ENCODE measurements at regions not wholly inside any gene's neighbourhood (a gene's known extent, or its start where the extent isn't known, plus 50 kb on each side); places are given as distances from the start of the nearest gene placed in this dataset.

DNA sequence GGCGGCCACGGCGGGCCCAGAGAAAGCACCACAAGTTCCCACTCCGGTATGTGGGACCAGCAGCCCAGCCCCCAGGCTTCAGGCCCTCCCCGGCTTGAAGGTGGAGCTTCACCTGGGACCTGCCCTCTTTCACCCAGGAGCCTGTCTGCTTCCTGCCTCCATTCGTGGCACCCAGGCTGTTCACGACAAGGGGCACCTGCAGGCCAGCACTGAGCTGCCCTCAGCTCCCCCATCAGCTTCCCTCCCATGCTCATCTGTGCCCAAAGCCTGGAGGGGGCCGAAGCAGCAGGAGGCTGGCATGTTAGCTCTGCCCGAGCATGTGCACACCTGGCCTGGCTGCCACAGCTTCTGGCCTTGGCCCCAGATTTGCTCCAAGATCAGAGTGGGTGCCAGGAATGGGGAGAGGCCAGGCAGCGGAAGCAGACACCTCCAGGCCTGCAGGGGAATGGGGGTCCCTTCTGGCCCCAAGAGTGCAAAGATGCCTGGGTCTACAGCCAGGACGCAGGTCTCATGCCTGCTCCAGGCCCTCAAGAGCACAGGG is 312.4 kb upstream of the SYT4 start:
- no peak for DNase-seq
- 67 to 73% methylated on average over 10 to 11 of the region's 11 CpGs for WGBS, 2 experiments (ENCODE audit: low coverage in 1 of 2, low lambda C conversion rate in 2 of 2, missing lambda C conversion rate in 2 of 2)
- no peaks in the 10 kb centered on the region for H3K36me3 ChIP-seq (ENCODE audit: low read depth)

DNA sequence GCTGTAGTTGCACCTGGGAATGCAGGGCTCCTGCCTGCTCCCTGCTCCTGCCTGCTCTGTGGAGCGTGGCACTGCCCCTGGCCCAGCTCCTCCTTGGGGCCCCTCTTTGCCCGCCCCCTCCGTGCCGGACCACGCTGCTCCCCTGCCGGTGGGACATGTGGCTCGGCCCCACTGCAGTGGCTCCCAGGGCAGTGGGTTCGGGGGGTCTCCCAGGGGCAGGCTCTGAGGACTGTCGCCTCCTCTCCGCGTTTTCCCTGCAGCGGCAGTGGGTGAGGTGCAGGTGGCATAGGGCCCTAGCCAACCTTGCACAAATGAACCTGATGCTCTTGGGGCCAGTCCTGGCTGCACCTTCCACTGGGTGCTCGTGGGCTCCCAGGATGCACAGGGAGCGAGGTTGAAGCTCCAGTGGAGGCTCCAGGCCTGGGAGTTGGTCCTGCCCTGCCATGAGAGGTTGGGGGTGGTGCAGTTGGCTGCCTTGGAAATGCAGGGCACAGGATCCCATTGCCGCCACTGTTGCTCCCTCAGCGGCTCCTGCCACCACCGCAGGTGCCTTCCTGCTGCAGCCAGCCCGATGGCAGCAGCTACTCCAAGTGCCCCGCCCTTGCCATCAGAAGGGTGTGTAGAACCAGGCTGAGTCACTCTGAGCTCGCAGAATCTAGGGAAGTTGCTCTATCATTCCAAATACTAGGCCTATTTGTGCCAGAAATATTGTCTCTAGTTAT is 313.1 kb upstream of the SYT4 start:
- peak; percentile 5 for DNase-seq
- no peak overlapping the region for H3K4me2 ChIP-seq (ENCODE audit: unreplicated experiment)
- no peaks in the 10 kb centered on the region for H3K4me1 ChIP-seq (ENCODE audit: insufficient read depth)
- H3F3A ChIP-seq (ENCODE audit: insufficient read depth): no peaks in the 10 kb centered on the region
- H3K36me3 ChIP-seq (ENCODE audit: low read depth): no peaks in the 10 kb centered on the region
- no peak overlapping the region for H3K27ac ChIP-seq
- no peaks in the 10 kb centered on the region for H3K27me3 ChIP-seq (replicated peaks; ENCODE audit: insufficient read depth)
- no peaks in the 10 kb centered on the region for H3K9me3 ChIP-seq (ENCODE audit: low read depth)
- 77 to 78% methylated on average over 18 to 19 of the region's 20 CpGs for WGBS, 2 experiments (ENCODE audit: low coverage in 1 of 2, low lambda C conversion rate in 2 of 2, missing lambda C conversion rate in 2 of 2)
- H3K9me2 ChIP-seq (ENCODE audit: insufficient read depth): no peaks in the 10 kb centered on the region
- no peaks in the 10 kb centered on the region for H4K20me1 ChIP-seq (ENCODE audit: insufficient read depth)
- no peak overlapping the region for H2AFZ ChIP-seq
- H3K4me3 ChIP-seq: no peak overlapping the region
- no peaks in the 10 kb centered on the region for H3K79me2 ChIP-seq (ENCODE audit: insufficient read depth)
- TF ChIP-seq EZH2 (IDR thresholded peaks at IDR 0.05; ENCODE audit: insufficient read depth, poor library complexity, severe bottlenecking) (no peak), EZH2phosphoT487 (IDR thresholded peaks at IDR 0.05; ENCODE audit: insufficient read depth, low read depth) (no peak)
- H3K9ac ChIP-seq: no peak overlapping the region
- in situ Hi-C loops (cut with MboI): no loop called here

More for the DNA sequence above, 312.4 kb upstream of the SYT4 start:
- Histone ChIP-seq H4K20me1 (ENCODE audit: insufficient read depth) (no peaks in the 10 kb centered on the region), H3K27ac (no peak overlapping the region), H3K79me2 (ENCODE audit: insufficient read depth) (no peaks in the 10 kb centered on the region), H3K9me2 (ENCODE audit: insufficient read depth) (no peaks in the 10 kb centered on the region), H3K9ac (no peak overlapping the region), H3K9me3 (ENCODE audit: low read depth) (no peaks in the 10 kb centered on the region), H3K4me3 (no peak overlapping the region), H3K27me3 (replicated peaks; ENCODE audit: insufficient read depth) (no peaks in the 10 kb centered on the region), H3K4me2 (ENCODE audit: unreplicated experiment) (no peak overlapping the region), H3F3A (ENCODE audit: insufficient read depth) (no peaks in the 10 kb centered on the region), H2AFZ (no peak overlapping the region), H3K4me1 (ENCODE audit: insufficient read depth) (no peaks in the 10 kb centered on the region)
- TF ChIP-seq EZH2phosphoT487 (IDR thresholded peaks at IDR 0.05; ENCODE audit: insufficient read depth, low read depth): no peak
- TF ChIP-seq EZH2 (IDR thresholded peaks at IDR 0.05; ENCODE audit: insufficient read depth, poor library complexity, severe bottlenecking): no peak
- in situ Hi-C loops (cut with MboI): no loop called here

- Histone ChIP-seq H3K9ac (no peak overlapping the region), H3K9me2 (ENCODE audit: insufficient read depth) (no peaks in the 10 kb centered on the region), H3K79me2 (ENCODE audit: insufficient read depth) (no peaks in the 10 kb centered on the region), H2AFZ (no peak overlapping the region), H3K4me3 (no peak overlapping the region), H3K9me3 (ENCODE audit: low read depth) (no peaks in the 10 kb centered on the region), H3K36me3 (ENCODE audit: low read depth) (no peaks in the 10 kb centered on the region), H4K20me1 (ENCODE audit: insufficient read depth) (no peaks in the 10 kb centered on the region), H3K27me3 (replicated peaks; ENCODE audit: insufficient read depth) (no peaks in the 10 kb centered on the region), H3K4me2 (ENCODE audit: unreplicated experiment) (no peak overlapping the region), H3K27ac (no peak overlapping the region), H3K4me1 (ENCODE audit: insufficient read depth) (no peaks in the 10 kb centered on the region), H3F3A (ENCODE audit: insufficient read depth) (no peaks in the 10 kb centered on the region)
- no peak for DNase-seq
- in situ Hi-C loops (cut with MboI): no loop called here
- 29 to 31% methylated on average over 2 of the region's 2 CpGs for WGBS, 2 experiments (ENCODE audit: low coverage in 1 of 2, low lambda C conversion rate in 2 of 2, missing lambda C conversion rate in 2 of 2)
- TF ChIP-seq EZH2phosphoT487 (IDR thresholded peaks at IDR 0.05; ENCODE audit: insufficient read depth, low read depth) (no peak), EZH2 (IDR thresholded peaks at IDR 0.05; ENCODE audit: insufficient read depth, poor library complexity, severe bottlenecking) (no peak)
Observed at GRCh38 chr18:43592269-43592668, 315.0 kb upstream of the SYT4 start.

GRCh38 chr18:43596105-43596712 is 318.9 kb upstream of the SYT4 start:
- Histone ChIP-seq H3K79me2 (ENCODE audit: insufficient read depth) (no peaks in the 10 kb centered on the region), H2AFZ (no peak overlapping the region), H3K9me3 (ENCODE audit: low read depth) (no peaks in the 10 kb centered on the region), H3K4me3 (no peak overlapping the region), H3K9ac (no peak overlapping the region), H4K20me1 (ENCODE audit: insufficient read depth) (no peaks in the 10 kb centered on the region), H3K4me2 (ENCODE audit: unreplicated experiment) (no peak overlapping the region), H3K9me2 (ENCODE audit: insufficient read depth) (no peaks in the 10 kb centered on the region), H3K27me3 (replicated peaks; ENCODE audit: insufficient read depth) (no peaks in the 10 kb centered on the region), H3K36me3 (ENCODE audit: low read depth) (no peaks in the 10 kb centered on the region), H3F3A (ENCODE audit: insufficient read depth) (no peaks in the 10 kb centered on the region), H3K4me1 (ENCODE audit: insufficient read depth) (no peaks in the 10 kb centered on the region), H3K27ac (no peak overlapping the region)
- DNase-seq: peak; percentile 45
- TF ChIP-seq EZH2 (IDR thresholded peaks at IDR 0.05; ENCODE audit: insufficient read depth, poor library complexity, severe bottlenecking) (no peak), EZH2phosphoT487 (IDR thresholded peaks at IDR 0.05; ENCODE audit: insufficient read depth, low read depth) (no peak)
- 41 to 47% methylated on average over 3 of the region's 3 CpGs for WGBS, 2 experiments (ENCODE audit: low coverage in 1 of 2, low lambda C conversion rate in 2 of 2, missing lambda C conversion rate in 2 of 2)
- in situ Hi-C loops (cut with MboI): no loop called here
